Adrenal gland (tissue), 5 donors: ENCODE measurements at regions not wholly inside any gene's neighbourhood (a gene's known extent, or its start where the extent isn't known, plus 50 kb on each side); places are given as distances from the start of the nearest gene placed in this dataset.
"Not testable (repeated sequence)": the region's sequence is repeated elsewhere in the genome, so short reads cannot be mapped to it uniquely, and the experiment has no call there.

Experiments used
- CTCF ChIP-seq, 6 experiments: fragments of 450-650 bp in 4 of 6; fragments of 200-600 bp in 2 of 6; sonication (generic) in 1 of 6; IDR thresholded peaks; 1 replicate in 5 of 6; 2 replicates in 1 of 6; pipeline versions ENCODE4 v1.5.1 to v1.8.0; 2016 to 2021; ENCODE audit warnings: antibody characterized with exemption in 6 of 6, mild to moderate bottlenecking in 2 of 6, moderate library complexity in 1 of 6
- POLR2A ChIP-seq, 2 donors: fragments of 450-650 bp; IDR thresholded peaks; one replicate each; pipeline ENCODE4 v1.6.1; 2017; ENCODE audit warnings: antibody characterized with exemption in 2 of 2, mild to moderate bottlenecking in 2 of 2, moderate library complexity in 1 of 2
- donor health status: DM: no; HTN: no; CAD: no.

GRCh38 chr12:102251005-102251404 is 53.4 kb upstream of the PMCH start:
- TF ChIP-seq CTCF, POLR2A (IDR thresholded peaks at IDR 0.05): not testable (repeated sequence)
